OCI-LY7 (cell line): ENCODE measurements at regions not wholly inside any gene's neighbourhood (a gene's known extent, or its start where the extent isn't known, plus 50 kb on each side); places are given as distances from the start of the nearest gene placed in this dataset.

Source experiments
- EZH2phosphoT487 ChIP-seq: fragments of 200-600 bp; sonication (generic); IDR thresholded peaks from 2 replicates; pipeline ENCODE4 v1.6.1; 2018; ENCODE audit warnings: low read depth, borderline replicate concordance, mild to moderate bottlenecking, mixed run types, antibody characterized with exemption, low read length, moderate library complexity, mixed read lengths
- TF ChIP-seq, protein P1 (sequence below): fragments of 200-600 bp; sonication (generic); conservative IDR thresholded peaks from 2 replicates; pipeline ENCODE4 v1.5.1; 2014; ENCODE audit warnings: mild to moderate bottlenecking, antibody characterized with exemption, low read length, moderate library complexity, mixed read lengths

DNA sequence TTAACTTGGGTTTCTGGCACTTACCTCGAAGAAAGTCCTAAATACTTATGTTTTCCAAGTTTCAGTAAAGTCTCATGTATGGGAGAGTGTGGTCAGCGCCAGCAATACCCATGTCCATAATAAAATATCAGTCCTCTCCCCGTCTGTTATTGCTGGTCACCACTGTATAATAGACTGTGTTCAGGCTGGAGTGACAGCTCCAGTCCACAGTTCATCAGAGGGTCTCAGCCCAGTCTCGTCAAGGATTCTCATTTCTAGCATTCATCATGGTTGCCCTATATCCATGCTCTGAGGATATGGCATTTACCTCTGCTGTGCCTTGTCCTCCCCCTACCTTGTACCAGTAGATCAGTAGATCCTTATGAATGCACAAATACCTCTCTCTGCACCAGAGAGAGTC is 384.5 kb downstream of the NPIPA7 start:
- TF ChIP-seq, protein P1, sequence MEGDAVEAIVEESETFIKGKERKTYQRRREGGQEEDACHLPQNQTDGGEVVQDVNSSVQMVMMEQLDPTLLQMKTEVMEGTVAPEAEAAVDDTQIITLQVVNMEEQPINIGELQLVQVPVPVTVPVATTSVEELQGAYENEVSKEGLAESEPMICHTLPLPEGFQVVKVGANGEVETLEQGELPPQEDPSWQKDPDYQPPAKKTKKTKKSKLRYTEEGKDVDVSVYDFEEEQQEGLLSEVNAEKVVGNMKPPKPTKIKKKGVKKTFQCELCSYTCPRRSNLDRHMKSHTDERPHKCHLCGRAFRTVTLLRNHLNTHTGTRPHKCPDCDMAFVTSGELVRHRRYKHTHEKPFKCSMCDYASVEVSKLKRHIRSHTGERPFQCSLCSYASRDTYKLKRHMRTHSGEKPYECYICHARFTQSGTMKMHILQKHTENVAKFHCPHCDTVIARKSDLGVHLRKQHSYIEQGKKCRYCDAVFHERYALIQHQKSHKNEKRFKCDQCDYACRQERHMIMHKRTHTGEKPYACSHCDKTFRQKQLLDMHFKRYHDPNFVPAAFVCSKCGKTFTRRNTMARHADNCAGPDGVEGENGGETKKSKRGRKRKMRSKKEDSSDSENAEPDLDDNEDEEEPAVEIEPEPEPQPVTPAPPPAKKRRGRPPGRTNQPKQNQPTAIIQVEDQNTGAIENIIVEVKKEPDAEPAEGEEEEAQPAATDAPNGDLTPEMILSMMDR = no peak
- TF ChIP-seq EZH2phosphoT487 = no peak
